HG03095 (cell line): ENCODE measurements at regions not wholly inside any gene's neighbourhood (a gene's known extent, or its start where the extent isn't known, plus 50 kb on each side); places are given as distances from the start of the nearest gene placed in this dataset.

Source experiments
- ATAC-seq: cut with Tn5 transposase; IDR thresholded peaks from one replicate; pipeline ENCODE4 v1.9.1; 2021; ENCODE audit warnings: moderate library complexity; ENCODE audit not compliant: unreplicated experiment

DNA sequence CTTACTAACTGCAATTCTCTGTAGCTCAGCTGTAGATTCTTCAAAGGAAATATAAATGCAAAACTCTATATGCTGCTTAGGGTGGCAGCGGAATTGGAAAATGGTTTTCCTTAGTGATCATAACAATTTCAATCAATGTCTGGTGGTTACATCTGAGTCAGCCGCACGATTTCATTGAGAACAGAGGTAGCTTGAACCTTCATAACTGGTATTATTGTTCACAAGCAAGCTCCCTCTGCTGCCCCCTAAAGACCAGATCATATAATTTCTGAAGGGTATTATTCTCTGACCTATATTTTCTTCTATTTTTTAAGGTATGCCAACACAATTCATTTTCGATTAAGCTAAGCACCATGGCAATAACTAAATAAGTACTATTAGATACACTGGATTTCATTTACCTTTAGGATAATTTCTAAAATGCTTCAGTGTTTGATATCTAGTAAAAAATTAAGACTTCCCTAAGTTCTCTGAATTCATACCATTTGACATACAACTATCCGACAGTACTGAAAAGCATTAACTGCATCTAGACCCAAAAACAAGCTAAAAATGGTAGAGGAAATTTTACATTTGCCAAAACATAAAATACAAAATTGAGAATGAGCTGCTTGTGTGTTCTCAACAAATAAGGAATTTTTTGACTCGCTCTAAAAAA is 181.1 kb upstream of the SPEF2 start:
- no peak for ATAC-seq

DNA sequence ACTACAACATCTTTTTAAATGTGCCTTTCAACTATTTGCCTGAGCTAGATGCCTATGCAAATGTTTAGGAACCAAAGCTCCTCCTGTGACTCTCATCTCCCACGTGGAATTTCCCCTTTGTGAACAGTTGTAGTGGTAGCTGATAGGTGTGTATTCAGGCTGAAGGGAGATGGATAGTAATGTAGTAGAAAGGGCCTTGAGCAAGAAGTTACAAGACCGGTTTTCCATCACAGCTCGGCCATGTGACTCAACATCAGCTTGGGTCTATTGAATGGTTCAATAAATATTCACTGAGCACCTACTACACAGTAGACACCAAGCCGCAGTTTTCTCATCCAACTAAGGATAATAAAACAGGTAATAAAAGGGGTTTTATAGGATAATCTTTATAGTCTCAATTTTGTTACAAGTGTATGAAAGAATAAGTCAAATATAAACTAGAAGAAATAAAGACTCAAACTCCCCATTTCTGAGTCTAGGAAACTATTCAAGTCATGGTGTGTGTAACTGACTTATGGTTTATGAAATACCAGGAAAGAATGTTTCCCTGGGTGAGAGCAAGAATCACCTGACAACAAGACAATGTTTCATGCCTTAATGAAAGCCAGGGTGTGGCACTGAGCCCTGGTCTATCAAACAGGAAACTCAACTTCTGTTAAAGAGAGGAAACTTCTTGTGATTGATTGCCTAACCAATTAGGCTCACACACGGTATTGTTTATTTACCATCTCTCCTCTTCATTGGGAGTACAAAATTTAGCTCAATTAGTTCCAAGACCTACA is 187.1 kb upstream of the SPEF2 start:
- no peak for ATAC-seq

DNA sequence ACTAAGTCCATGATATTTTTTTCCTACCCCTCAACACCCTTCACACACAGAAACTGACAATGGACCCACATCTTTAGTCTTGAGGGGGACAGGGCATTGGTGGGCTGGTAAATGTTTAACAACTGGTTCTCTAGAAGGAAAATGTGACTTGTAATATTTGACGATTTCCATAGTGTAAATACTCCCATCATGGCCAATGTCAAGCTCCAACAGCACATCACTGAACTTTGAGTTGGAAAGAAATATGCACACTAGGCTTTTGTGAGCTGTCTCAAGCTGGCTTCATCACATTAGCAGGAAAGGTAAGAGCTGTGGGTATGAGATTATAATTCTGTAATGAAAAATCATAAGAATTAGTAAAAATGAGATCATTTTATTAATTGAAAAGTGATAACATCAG is 189.9 kb upstream of the PRLR start:
- no peak for ATAC-seq

DNA sequence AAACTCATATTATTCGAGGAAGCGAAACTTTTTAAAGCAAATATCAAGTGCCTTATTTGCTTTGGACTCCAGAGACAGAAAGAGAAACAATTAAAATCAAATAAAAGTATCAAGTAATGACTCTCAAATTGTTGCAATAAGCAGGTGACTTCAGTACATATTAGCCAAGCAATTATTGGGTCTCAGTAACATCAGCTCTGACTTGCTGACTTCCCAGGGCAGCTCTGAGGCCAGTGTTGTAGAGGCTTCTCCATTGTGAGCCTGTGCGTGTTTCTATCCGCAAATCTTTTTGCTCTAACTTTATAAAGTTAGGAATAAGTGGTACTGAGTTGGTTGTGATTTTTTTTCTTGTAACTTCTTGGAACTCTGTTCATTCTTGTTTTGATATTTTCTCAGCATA is 186.8 kb upstream of the PRLR start:
- no peak for ATAC-seq

DNA sequence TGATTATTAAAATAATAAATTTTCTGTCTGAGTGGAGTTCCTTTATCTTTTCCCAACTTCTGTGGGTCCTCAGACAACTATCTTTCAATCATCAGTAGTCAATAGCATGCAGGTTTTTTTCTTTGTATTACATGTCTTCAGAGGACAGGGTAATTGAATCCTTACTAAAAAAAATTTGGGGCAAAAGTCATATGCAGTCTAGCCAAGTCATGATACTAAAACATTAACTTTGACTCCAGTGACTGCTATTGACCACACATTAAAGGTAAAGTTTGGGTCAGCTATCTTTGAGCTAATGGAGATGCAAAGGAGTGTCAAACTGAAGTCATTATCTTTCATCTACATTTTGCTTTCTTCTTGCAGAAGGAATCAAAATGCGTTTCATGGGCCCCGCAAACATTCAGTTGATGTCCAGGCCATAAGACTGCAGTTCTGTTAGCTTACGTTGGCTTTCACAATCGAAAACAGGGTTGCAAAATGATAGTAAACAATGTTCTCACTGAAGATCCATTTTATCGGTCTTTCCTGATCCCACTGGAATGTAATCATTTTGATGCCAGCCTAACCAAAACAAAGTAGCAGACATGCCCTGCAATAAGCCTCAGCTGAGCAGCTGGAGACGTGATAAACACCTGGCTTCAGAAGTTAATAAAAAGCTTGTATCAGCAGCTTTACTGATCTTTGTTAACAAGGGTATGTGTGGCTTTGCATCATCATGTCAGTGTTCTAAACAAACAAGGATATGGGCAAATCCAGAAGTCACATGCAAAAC is 186.1 kb upstream of the PRLR start:
- no peak for ATAC-seq

DNA sequence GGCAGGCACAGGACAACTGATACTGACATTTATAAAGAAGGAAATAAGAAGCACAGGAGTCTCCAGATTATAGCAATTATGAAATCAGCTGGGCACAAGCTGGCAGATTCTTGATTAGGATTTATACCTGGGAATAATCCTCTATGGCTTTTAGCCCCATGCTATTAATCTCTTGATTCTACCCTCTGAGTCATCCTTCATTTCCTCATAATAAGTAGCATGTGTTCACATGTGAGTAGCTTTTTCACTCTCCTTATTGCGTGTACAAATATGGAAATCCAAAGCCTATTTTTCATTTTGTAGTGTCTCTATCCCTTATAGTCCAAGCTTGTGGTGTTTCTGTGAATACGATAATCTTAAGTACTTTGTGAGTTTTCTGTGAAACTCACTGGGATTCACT is 185.0 kb upstream of the PRLR start:
- ATAC-seq = no peak

DNA sequence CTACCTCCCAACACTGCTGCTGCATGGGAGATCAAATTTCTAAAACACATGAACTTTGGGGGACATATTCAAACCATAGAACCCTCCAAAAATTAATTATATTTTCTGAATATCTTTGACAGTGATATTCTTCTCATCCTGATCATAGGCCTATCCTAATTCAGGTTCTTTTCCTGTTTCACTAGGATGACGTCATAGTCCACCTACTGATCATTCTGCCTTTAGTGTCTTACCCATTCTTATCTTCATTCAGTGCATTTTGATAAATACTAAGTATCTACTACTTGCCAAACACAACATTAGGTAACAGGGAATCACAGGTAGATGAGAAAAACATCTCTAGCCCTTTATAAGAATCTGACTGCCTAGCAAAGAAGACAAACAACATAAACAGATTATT is 179.1 kb upstream of the PRLR start:
- no peak for ATAC-seq

DNA sequence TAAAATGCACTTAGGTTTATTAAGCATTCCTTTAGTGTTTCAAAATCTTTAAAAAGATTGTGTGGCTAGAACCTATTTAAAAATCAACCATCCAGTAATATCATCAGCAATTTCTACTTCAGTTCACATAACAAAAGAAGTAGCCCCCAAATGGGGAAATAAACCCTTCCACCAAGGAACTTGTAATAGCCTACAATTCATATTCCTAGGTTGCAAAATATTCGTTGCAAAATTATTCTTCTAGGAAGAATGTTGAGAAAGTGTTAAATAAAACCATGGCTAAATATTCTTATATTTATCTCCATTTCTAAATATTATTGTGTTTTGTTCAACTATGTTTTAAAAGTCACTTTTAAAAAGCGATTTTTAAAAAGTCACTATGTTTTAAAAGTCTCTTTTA is 177.9 kb upstream of the PRLR start:
- ATAC-seq = no peak

DNA sequence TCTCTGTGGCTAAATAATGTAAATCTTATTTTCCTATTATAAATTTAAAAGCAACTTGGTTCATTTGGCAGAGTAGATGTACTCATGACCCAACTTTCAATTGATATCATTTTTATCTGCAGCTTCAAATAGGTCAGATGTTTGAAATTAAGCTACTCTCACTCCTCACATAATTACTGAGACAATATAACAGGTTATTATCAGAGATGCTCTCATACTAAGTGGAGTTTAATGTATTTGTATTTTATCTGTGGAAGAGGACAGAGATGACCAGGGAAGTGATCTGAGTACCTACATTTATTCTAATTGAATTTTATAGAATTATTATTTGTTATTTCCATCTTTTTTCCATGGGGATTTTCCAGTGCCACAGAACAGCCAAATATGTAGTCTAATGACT is 177.4 kb upstream of the PRLR start:
- ATAC-seq = no peak

DNA sequence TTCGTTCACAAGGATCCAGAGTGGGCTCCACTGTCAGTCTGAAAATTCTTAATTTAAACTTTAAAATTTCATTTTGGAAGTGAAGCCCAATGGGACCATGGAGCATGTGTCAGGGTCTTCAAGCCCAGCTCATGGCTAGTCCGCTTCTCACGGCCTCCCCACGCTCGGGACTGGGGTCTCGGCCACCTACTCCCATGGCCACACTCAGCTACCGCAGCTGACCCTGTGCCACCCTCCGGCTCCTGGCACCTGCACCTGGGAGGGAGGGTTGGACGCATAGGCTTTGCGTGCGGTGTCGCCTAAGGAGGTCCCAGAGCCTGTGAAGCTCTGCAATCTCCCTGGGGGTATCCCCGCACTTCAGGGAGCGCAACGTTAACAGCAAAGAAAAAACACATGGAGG is 175.7 kb upstream of the PRLR start:
- no peak for ATAC-seq

DNA sequence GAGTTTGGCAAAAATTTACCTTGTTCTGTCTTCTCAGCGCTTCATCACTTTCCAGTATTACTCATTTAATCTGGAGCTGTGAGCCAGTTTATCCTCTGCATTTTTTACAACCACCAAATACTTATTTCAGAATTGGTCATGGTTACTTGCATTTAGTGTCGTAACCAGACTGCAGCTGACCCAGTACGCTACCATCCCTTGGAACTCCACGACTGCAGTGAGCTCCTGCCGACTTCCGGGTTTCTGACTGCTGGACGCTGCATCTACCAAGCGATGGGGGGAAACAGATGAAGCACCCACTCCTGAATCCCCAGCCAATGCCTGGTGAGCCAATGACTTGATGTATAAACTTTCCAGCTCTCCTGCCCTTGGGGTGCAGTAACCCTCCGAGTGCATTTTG is 174.4 kb upstream of the PRLR start:
- no peak for ATAC-seq

DNA sequence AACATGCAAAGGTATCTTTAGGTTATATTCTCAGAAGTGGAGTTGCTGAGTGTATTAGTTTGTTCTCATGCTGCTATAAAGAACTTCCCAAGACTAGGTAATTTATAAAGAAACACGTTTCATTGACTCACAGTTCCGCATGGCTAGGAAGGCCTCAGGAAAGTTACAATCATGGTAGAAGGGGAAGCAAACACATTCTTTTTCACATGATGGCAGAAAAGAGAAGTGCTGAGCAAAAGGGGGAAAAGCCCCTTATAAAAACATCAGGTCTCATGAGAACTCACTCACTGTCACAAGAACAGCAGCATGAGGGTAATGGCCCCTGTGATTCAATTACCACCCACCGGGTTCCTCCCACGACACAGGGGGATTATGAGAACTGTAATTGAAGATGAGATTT is 163.6 kb upstream of the PRLR start:
- ATAC-seq = no peak

DNA sequence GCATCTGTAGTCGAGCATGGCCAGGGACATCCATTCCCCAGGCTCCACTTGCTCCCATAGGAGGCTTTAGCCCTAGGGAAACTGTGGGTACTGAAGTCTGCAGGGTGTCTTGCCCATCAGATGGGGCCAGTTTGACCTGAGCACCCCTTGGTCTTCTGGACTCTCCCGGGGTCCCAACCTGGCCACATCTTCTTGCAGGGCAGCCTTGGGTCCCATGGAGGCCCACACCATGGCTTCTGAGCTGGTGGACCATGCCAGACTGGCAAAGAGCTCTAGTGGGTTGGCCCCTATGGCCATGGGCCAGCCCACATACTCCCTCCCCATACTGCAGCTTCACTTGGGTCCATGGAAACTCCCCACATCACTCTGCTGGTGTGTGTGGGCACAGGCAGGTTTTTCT is 154.4 kb upstream of the PRLR start:
- no peak for ATAC-seq

DNA sequence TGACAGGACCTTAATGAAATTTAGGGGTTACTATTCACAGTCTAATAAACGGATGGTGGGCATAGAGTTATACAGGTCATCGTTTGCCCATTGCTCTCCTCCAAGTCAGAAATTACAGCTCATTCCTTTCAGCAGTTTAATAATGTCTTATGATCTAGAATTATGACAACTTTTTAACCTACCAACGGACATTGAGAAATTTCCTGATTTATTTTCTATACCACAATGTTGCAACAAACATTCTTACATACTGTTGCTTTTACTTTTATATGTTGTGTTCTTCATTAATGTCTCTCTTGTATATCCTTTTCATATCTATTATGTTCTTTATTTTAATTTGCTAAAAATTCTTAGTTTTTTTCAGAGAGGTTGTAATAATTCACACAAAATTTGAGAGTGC is 152.8 kb upstream of the PRLR start:
- ATAC-seq = no peak

DNA sequence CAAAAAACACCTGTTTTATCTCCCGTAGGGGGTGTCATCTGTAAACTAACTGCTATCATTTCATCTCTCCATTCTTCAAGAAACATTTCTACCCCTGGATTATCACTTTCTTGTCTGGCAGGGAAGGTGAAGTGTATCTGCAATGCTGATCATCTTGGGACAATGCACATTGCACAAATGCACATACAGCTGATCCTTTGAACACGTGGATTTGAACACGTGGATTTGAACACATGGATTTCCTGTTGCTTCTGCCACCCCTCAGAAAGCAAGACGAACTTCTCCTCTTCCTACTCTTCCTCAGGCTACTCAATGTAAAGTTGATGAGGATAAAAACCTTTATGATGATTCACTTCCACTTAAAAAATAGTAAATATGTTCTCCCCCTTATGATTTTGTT is 147.4 kb upstream of the PRLR start:
- ATAC-seq = no peak

DNA sequence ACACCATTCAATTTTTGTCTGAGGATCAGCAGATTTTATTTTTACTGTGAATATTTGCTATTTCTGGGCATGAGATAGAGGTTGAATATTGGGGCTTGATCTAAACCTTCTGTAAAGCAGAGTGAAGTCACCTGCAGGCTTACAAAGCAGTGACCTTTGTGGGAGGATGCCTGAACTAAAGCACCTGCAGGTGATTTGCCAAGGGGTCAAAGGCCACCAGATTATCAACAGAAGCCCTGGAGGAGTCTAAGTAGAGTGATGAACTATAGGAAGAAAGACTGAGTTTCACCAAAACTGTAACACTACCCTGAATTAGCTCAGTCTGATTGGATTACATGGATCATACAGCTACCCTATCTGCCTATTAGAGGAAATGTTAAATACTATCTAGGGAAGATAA is 144.3 kb upstream of the PRLR start:
- ATAC-seq = no peak

DNA sequence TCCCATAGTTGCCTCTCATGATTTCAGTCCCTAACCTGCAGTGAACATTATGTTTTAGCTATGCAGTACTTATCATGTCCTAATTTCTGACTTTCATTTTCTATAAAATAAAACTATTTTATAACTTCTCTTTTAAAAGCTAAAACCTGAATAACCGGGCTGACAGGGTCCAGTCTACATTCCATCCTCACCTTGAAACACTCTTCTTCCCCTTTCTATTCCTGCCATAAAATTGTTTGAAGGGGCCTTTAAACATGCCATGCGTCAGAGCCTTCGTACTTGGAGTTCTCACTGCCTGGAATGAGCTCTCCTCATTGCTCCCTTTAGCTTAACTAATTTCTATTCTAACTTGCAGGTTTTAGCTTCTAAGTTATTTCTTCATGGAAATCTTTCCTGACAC is 143.0 kb upstream of the PRLR start:
- no peak for ATAC-seq

DNA sequence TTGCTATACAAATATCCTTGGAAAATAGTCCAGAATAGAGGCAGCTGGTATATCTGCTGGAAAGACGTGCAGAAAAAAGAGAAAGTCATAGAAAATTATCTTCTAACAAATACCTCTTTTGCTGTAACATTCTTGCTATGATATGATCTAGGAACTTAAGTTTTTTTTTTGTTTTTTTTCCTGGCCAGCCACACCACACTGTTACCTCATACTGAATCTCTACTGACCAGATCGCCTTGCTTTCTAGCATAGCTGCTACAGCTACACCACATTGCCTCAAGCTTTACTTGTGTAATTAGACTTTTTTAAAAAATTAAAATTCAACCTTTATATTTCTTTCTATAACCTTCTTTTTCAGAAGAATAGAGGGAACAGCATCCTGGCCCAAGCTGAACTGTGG is 142.2 kb upstream of the PRLR start:
- ATAC-seq = no peak

DNA sequence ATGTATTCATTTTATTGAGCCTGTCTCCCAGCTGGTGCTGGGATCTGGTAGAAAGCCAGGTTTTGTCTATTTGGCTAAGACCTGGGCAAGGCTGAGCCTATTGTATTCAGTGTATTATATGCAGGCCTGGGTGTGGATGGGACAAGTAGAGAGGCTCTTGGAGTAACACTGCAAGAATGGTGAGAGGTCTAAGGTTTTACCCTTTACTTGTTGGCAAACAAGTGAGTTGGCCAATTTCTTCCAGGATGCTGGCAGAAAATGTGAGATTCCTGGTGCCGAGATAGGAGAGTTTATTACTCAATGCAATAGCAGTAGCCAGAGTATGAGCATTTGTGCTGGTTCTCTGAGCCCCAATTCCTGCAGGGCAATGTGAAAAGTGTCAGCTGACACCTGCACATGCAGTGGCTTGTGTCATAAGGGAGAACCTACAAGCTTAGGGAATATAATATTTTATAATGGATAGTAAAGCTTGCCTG is 141.7 kb upstream of the PRLR start:
- no peak for ATAC-seq

DNA sequence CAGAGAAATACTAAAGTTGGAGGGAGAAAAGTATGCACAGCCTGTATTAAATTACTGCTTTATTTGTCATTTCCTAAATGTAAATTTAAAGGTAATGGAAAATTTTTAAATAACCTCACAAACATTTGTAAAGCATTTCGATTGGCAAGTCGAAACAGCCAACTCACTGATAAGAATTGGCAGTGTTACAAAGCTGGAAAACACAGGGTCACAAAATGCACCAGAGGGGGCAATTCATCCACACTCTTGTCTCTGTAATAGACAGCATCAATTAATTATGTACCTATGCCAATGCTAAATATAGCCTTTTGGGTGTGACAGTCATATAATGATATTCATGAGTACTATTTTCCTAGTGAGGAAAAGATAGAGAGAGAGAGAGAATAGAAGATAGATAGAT is 140.6 kb upstream of the PRLR start:
- ATAC-seq = no peak

DNA sequence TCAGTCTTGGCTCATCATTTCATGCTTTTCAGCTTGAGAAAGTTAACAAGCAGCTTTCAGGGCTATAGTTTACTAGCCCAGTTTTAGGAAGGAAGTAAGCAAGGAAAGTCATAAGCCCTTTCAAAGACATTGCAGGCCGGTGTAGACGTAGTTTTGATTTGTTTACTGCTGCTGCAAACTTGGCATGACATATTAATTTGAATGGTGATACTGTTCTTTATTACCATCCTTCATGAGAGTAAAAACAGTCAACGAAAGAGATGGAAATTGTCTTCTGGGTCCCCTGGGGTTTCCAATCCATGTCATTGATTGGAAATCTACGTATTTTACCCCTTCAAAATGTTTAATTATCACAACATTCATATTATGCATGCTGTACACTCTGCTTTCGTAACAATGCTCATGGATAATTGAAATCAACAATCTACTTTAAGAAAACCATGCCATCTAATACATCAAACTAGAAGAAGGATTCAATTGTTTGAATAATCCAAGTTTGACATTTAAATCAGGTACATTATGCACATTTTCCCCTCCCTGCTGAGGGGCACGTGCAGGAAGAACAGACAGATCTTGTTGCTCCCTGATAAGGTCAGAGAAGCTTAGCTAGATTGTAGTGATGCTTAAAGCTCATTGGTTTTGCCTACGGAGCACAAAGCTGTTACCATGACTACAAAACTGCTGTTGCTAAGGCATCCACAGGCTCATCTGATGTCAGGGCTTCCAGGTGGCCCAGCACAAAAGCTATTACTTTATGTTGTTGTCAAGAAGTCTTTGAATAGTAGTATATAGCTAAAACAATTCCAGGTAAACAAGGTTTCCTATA is 139.9 kb upstream of the PRLR start:
- ATAC-seq = no peak
